Left lung (tissue), 4 donors: ENCODE measurements at regions not wholly inside any gene's neighbourhood (a gene's known extent, or its start where the extent isn't known, plus 50 kb on each side); places are given as distances from the start of the nearest gene placed in this dataset.
A peak's percentile ranks its signal among the peaks of the same experiment; 100 is the strongest.

Source experiments
- ATAC-seq: fragments of 200-7000 bp; cut with Tn5 transposase; one replicate; pipeline ENCODE4 v1.9.1; 2020; ENCODE audit warnings: moderate library complexity
- DNase-seq, 4 donors: peaks; one replicate each; pipeline ENCODE4 v3.0.0-alpha.2; 2013 to 2020
- H3K27ac ChIP-seq, 2 donors: fragments of 200-600 bp; sonication (generic) in 1 of 2; one replicate each; pipeline versions ENCODE4 v1.5.0 to v1.8.0; 2020 to 2021
- H3K27me3 ChIP-seq, 2 donors: fragments of 200-600 bp; sonication (generic) in 1 of 2; one replicate each; pipeline versions ENCODE4 v1.5.0 to v1.8.0; 2020 to 2021
- H3K36me3 ChIP-seq, 2 donors: fragments of 200-600 bp; sonication (generic) in 1 of 2; one replicate each; pipeline versions ENCODE4 v1.5.0 to v1.8.0; 2020 to 2021
- H3K4me1 ChIP-seq, 2 donors: fragments of 200-600 bp; one replicate each; pipeline ENCODE4 v1.8.0; 2021
- H3K4me3 ChIP-seq, 2 donors: fragments of 200-600 bp; sonication (generic) in 1 of 2; one replicate each; pipeline versions ENCODE4 v1.5.0 to v1.8.0; 2020 to 2021; ENCODE audit warnings: mild to moderate bottlenecking in 1 of 2
- H3K9me3 ChIP-seq, 2 donors: fragments of 200-600 bp; sonication (generic) in 1 of 2; one replicate each; pipeline versions ENCODE4 v1.5.0 to v1.8.0; 2020 to 2021
- CTCF ChIP-seq, 2 donors: fragments of 200-600 bp; sonication (generic) in 1 of 2; IDR thresholded peaks; one replicate each; pipeline versions ENCODE4 v1.5.0 to v1.8.0; 2021; ENCODE audit warnings: antibody characterized with exemption in 2 of 2
- intact Hi-C, 2 donors: fragments of 100-400 bp; cut with DNase I; formaldehyde crosslinking; loops; one replicate each; pipeline versions ENCODE4 v1.11.2 to v1.14.2; 2022
- donor health status: DM: no; HTN: yes; CAD: no.
- donor health status: DM: no; HTN: no; CAD: no.

DNA sequence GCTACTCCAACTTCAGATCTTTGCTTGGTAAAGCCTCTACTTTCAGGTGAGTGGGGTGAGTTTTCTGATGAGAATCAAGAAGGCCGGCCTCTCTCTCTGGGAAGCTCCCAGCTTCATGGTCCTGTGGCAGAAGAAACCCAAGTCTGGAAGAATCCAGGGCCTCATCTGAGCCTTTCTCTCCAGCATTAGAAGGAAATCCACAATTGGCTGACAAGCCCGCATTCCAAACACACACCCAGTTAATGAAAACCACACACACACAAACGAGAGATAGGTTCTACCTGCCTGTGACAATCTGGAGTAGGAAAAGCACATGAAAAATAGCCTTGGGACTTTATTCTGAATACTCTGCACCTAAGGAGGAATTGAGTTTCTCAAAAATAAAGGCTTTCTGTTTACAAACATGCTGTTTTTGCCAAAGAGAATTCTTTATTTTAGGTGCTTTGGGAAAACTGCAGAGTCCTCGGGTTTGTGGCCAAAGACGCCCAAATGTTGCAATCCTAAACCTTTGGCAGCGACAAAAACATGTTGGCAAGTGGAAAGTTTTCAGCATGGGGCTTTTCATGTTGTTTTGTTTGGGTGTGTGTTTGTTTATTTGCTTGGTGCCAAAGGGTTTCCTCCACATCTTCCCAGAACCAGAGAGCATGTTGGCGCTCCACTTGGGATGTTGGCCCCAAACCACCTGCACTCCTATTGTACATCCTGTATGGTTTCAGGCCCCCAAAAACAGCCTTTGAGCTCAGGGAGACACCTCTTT is 216.2 kb downstream of the SETD4 start:
- H3K4me1 ChIP-seq: no peaks in the 10 kb centered on the region
- H3K36me3 ChIP-seq: no peaks in the 10 kb centered on the region
- no peak for ATAC-seq
- H3K27ac ChIP-seq: no peak overlapping the region
- H3K27me3 ChIP-seq: no peaks in the 10 kb centered on the region
- TF ChIP-seq CTCF (IDR thresholded peaks at IDR 0.05): no peak
- no peak for DNase-seq
- no peaks in the 10 kb centered on the region for H3K9me3 ChIP-seq
- intact Hi-C loops: no loop called here
- H3K4me3 ChIP-seq: no peak overlapping the region

DNA sequence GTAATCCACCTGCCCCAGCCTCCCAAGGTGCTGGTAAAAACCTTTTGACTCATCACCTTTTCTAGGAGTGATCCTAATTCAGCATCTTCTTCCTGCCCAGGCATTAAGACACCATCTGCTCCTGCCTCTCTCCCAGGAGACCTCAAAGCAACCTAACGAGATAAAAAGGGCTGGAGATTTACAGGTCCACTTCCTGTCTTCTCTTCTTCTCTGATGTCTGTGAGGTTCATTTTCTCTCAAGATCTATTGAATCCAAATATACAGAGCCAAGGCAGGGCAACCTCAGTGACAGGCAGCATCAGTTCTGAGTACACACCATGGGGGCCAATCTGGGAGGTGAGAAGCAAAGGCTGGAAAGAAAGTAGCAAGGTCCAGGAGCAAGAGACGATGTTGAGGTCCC is 219.4 kb downstream of the SETD4 start:
- TF ChIP-seq CTCF (IDR thresholded peaks at IDR 0.05): no peak
- Histone ChIP-seq H3K4me3 (no peak overlapping the region), H3K4me1 (no peaks in the 10 kb centered on the region), H3K27ac (no peak overlapping the region), H3K9me3 (no peaks in the 10 kb centered on the region), H3K27me3 (no peaks in the 10 kb centered on the region), H3K36me3 (no peaks in the 10 kb centered on the region)
- ATAC-seq (no peak), DNase-seq (no peak)
- intact Hi-C loops: no loop called here

DNA sequence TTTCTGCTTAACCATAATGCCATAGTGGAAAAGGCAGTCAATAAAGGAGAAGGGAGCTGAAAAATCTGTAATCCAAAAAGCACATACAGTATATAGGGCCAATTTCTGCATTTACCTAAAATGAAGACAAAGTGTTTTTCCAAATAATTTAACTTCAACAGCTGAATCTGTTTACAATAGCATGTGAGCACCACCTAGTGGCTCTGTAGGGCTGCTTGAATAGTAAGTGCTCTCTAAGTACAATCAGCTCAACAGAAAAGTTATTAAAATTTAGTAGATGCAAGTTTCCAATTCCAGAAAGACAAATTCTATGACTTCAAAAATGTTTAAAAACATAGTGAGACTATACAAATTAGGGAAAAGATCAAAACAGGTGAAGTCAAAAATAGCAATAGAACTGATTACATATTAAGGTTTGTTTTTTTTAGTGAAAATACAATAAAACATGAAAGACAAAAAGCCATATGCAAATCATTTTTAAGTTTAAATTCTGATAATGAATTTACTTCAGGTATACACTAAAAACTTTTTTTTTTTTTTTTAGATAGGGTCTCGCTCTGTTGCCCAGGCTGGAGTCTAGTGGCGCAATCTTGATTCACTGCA is 220.0 kb downstream of the SETD4 start:
- H3K27ac ChIP-seq: no peak overlapping the region
- H3K4me1 ChIP-seq: no peaks in the 10 kb centered on the region
- H3K36me3 ChIP-seq: no peaks in the 10 kb centered on the region
- TF ChIP-seq CTCF (IDR thresholded peaks at IDR 0.05): peak; percentile 73 to 87
- H3K9me3 ChIP-seq: no peaks in the 10 kb centered on the region
- peak in 3 of 4 donors; percentile 41 to 74 (median 49) for DNase-seq
- intact Hi-C loops: no loop called here
- ATAC-seq: peak; percentile 91
- H3K4me3 ChIP-seq: no peak overlapping the region
- no peaks in the 10 kb centered on the region for H3K27me3 ChIP-seq

GRCh38 chr21:35838987-35839763 is 221.2 kb downstream of the SETD4 start:
- no peak overlapping the region for H3K27ac ChIP-seq
- intact Hi-C loops: no loop called here

More at GRCh38 chr21:35838987-35839763, 221.2 kb downstream of the SETD4 start:
- TF ChIP-seq CTCF (IDR thresholded peaks at IDR 0.05): no peak
- Histone ChIP-seq H3K36me3 (no peaks in the 10 kb centered on the region), H3K4me3 (no peak overlapping the region), H3K27me3 (no peaks in the 10 kb centered on the region), H3K9me3 (no peaks in the 10 kb centered on the region), H3K4me1 (no peaks in the 10 kb centered on the region)
- DNase-seq (no peak), ATAC-seq (no peak)
